ENCODE measurements at regions not wholly inside any gene's neighbourhood (a gene's known extent, or its start where the extent isn't known, plus 50 kb on each side); places are given as distances from the start of the nearest gene placed in this dataset.

GRCh38 chr9:110047955-110048402 lies 160.0 kb downstream of the C9orf152 start:
- DNase-seq (ENCODE audit: low read depth in 1 of 2, low spot score in 1 of 2): no peak
- TF ChIP-seq RNF2 (IDR thresholded peaks at IDR 0.05; ENCODE audit: borderline replicate concordance, low read depth): no peak
- no peak for TF ChIP-seq RAD21 (conservative IDR thresholded peaks at IDR 0.05 in 1 of 2, IDR thresholded peaks at IDR 0.05 in 1 of 2)
- TF ChIP-seq HOXB5 (CRISPR knock-in tag; IDR thresholded peaks at IDR 0.05): no peak
- no peak for TF ChIP-seq NR3C1 (IDR thresholded peaks at IDR 0.05)
- Histone ChIP-seq H3K4me1 (peaks cover 23% of the 10 kb centered on the region), H3K4me2 (peak overlapping the region; percentile 94), H3K27ac (peak overlapping the region in 1 of 2 experiments; percentile 97; a peak in 4 of 6 replicates), H3K9me3 (no peaks in the 10 kb centered on the region), H3K4me3 (peak overlapping the region; percentile 88)
- 67% methylated on average over 17 of the region's 27 CpGs for WGBS (ENCODE audit: missing lambda C conversion rate)
- POLR2A ChIA-PET: interaction anchor here (1.4 kb wide), 1 partner anchor 16 kb away, joined by 5 read pairs; no protein-coding TSS in a partner anchor
- FAIRE-seq: no peak
- CTCF ChIA-PET: interaction anchor here (1.5 to 20.5 kb wide), 2 partner anchors 10 to 141 kb away, joined by 5 to 343 read pairs; no protein-coding TSS in a partner anchor
- ATAC-seq: no peak

- Histone ChIP-seq H3K4me1 (peaks cover 23% of the 10 kb centered on the region), H3K27ac (peak overlapping the region; percentile 86 to 97), H3K4me3 (peak overlapping the region; percentile 88), H3K4me2 (peak overlapping the region; percentile 94), H3K9me3 (no peaks in the 10 kb centered on the region)
- ATAC-seq (peak; percentile 86 to 90), FAIRE-seq (no peak), DNase-seq (ENCODE audit: low read depth in 1 of 2, low spot score in 1 of 2) (peak; percentile 47 to 55)
- TF ChIP-seq BCL3 (IDR thresholded peaks at IDR 0.05) (no peak), RNF2 (IDR thresholded peaks at IDR 0.05; ENCODE audit: borderline replicate concordance, low read depth) (peak; percentile 27; the same call in 1 of the 2 replicates), CEBPB (IDR thresholded peaks at IDR 0.05) (no peak), HEYL (CRISPR knock-in tag; IDR thresholded peaks at IDR 0.05) (no peak), EHF (CRISPR knock-in tag; IDR thresholded peaks at IDR 0.05) (no peak), POLR2A (IDR thresholded peaks at IDR 0.05; ENCODE audit: low read length) (peak; percentile 26; the same call in 1 of the 2 replicates), RFX5 (IDR thresholded peaks at IDR 0.05) (no peak), GATA3 (IDR thresholded peaks at IDR 0.05; ENCODE audit: borderline replicate concordance) (no peak), EHMT2 (IDR thresholded peaks at IDR 0.05; ENCODE audit: low read depth) (no peak)
- ChIA-PET POLR2A (interaction anchor here (1.4 kb wide), 1 partner anchor 17 kb away, joined by 5 read pairs; no protein-coding TSS in a partner anchor), CTCF (interaction anchor here (20.5 kb wide), 1 partner anchor 141 kb away, joined by 343 read pairs; no protein-coding TSS in a partner anchor)
- 1% methylated on average over 13 of the region's 42 CpGs for WGBS (ENCODE audit: missing lambda C conversion rate)
Measured at GRCh38 chr9:110048403-110048975, 159.5 kb downstream of the C9orf152 start.

- no peak for TF ChIP-seq MAX (IDR thresholded peaks at IDR 0.05)
- TF ChIP-seq ATOH8 (CRISPR knock-in tag; IDR thresholded peaks at IDR 0.05; ENCODE audit: low read depth): no peak
- TF ChIP-seq EHMT2 (IDR thresholded peaks at IDR 0.05; ENCODE audit: low read depth): no peak
- TF ChIP-seq ZSCAN20 (CRISPR knock-in tag; IDR thresholded peaks at IDR 0.05): no peak
- TF ChIP-seq ZFP36 (IDR thresholded peaks at IDR 0.05; ENCODE audit: borderline replicate concordance, partially characterized antibody): no peak
- no peak for TF ChIP-seq NFE2L2 (conservative IDR thresholded peaks at IDR 0.05; ENCODE audit: low read length)
- no peak for TF ChIP-seq EHF (CRISPR knock-in tag; IDR thresholded peaks at IDR 0.05)
- no peak for TF ChIP-seq POLR2A (IDR thresholded peaks at IDR 0.05; ENCODE audit: low read length)
- TF ChIP-seq RFX5 (IDR thresholded peaks at IDR 0.05): no peak
- POLR2A ChIA-PET: interaction anchor here (1.1 to 1.4 kb wide), 2 partner anchors 17 to 76 kb away, joined by 4 to 5 read pairs; no protein-coding TSS in a partner anchor
- ATAC-seq: peak; percentile 62 to 75
- WGBS (ENCODE audit: missing lambda C conversion rate): 3% methylated on average over 22 of the region's 35 CpGs
- H3K4me2 ChIP-seq: peak overlapping the region; percentile 94
- no peak for FAIRE-seq
- peak overlapping the region; percentile 88 for H3K4me3 ChIP-seq
- H3K9me3 ChIP-seq: no peaks in the 10 kb centered on the region
- peaks cover 23% of the 10 kb centered on the region for H3K4me1 ChIP-seq
- H3K27ac ChIP-seq: peak overlapping the region; percentile 86 to 97
- CTCF ChIA-PET: interaction anchor here (0.9 to 20.5 kb wide), 2 partner anchors 9 to 142 kb away, joined by 3 to 343 read pairs; no protein-coding TSS in a partner anchor
- DNase-seq (ENCODE audit: low read depth in 1 of 2, low spot score in 1 of 2): peak in 1 of 2 experiments; percentile 35
Measured at GRCh38 chr9:110048976-110049698, 158.8 kb downstream of the C9orf152 start.

Data from A549 (cell line).